ENCODE measurements at regions not wholly inside any gene's neighbourhood (a gene's known extent, or its start where the extent isn't known, plus 50 kb on each side); places are given as distances from the start of the nearest gene placed in this dataset.

- no peak for TF ChIP-seq CTCF (conservative IDR thresholded peaks at IDR 0.05 in 1 of 2, IDR thresholded peaks at IDR 0.05 in 1 of 2; ENCODE audit: low read depth in 1 of 2, low read length in 2 of 2)
- no peak for TF ChIP-seq EZH2 (IDR thresholded peaks at IDR 0.05; ENCODE audit: low read length, missing control alignments)
These were observed 86.2 kb upstream of the SCEL start for GRCh38 chr13:77449265-77449664.
